Coronary artery (tissue), 2 donors: ENCODE measurements at regions not wholly inside any gene's neighbourhood (a gene's known extent, or its start where the extent isn't known, plus 50 kb on each side); places are given as distances from the start of the nearest gene placed in this dataset.

Experiments used
- DNase-seq: peaks from one replicate; pipeline ENCODE4 v3.0.0-alpha.2; 2017; ENCODE audit warnings: low spot score
- H3K27ac ChIP-seq, 2 donors: fragments of 200-600 bp; sonication (generic); one replicate each; pipeline ENCODE4 v1.5.1; 2016 to 2019
- H3K4me3 ChIP-seq: fragments of 200-600 bp; sonication (generic); 2 replicates; pipeline ENCODE4 v1.5.1; 2016; ENCODE audit warnings: mild to moderate bottlenecking, moderate library complexity
- CTCF ChIP-seq: fragments of 200-600 bp; sonication (generic); IDR thresholded peaks from one replicate; pipeline ENCODE4 v1.5.1; 2019; ENCODE audit warnings: antibody characterized with exemption

DNA sequence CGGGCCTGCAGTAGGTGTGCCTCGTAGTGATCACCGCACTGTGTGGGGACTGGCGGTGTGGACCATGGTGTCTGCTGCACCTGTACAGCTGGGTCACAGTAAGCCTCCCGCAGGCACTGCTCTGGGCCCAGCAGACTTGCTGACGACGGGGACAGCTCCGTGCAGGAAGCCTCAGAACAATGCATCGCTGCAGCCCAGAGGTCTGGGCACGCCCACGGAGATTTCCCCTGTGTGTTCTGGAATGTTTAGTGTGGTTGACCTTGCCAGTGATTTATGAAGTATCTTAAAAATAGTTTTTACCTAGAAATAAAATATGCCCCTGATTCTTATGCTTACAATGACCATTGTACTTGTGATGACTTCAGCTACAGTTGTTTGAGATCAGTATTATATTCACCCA lies 59.1 kb upstream of the ZNF32 start:
- Histone ChIP-seq H3K4me3 (no peak overlapping the region), H3K27ac (no peak overlapping the region)
- DNase-seq = no peak
- TF ChIP-seq CTCF = no peak

GRCh38 chr10:43706166-43706565 lies 57.5 kb upstream of the ZNF32 start:
- no peak for TF ChIP-seq CTCF
- no peak for DNase-seq
- H3K4me3 ChIP-seq = no peak overlapping the region
- no peak overlapping the region for H3K27ac ChIP-seq

- no peak for DNase-seq
- TF ChIP-seq CTCF = no peak
- no peak overlapping the region for H3K27ac ChIP-seq
- no peak overlapping the region for H3K4me3 ChIP-seq
Measured at GRCh38 chr10:43703286-43703685, 54.6 kb upstream of the ZNF32 start.

- no peak for DNase-seq
- TF ChIP-seq CTCF = no peak
- Histone ChIP-seq H3K27ac (no peak overlapping the region), H3K4me3 (no peak overlapping the region)
Measured at GRCh38 chr10:43702936-43703281, 54.2 kb upstream of the ZNF32 start.

DNA sequence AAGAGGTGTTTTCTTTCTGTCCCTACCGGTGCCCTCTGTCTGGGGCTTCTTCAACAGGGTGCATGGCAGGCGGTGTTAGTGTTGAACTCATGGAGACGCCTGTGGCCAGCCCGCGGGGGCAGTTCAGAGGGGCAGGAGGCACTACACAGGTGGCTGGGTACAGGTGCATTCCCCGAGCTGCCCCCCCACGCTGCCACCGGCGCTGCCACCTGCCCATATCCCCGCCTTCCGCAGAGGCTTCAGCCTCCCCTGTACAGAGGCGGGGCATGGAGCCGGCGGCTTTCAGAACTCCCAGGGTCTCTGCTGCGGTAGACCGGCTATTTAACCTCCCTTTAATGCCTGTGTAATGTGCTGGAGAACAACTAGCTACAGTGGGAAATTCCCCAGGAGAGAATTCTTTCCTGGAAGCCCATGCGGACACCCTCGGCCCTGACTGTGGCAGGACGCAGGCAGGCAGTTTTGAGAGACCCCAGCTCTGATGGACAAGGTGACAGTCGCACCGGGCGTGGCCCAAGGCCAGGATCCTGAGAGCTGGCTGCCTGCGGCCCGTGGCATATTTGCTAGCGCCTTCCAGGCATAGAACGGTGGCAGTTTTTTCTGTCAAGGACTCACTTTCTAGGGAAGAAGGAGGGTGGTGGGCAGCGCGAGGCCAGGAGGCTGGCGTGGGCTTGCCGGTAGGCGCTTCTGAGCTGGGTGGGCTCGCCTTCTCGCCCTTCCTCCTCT lies 53.7 kb upstream of the ZNF32 start:
- Histone ChIP-seq H3K4me3 (no peak overlapping the region), H3K27ac (no peak overlapping the region)
- no peak for TF ChIP-seq CTCF
- no peak for DNase-seq

GRCh38 chr10:43701295-43701694 lies 52.6 kb upstream of the ZNF32 start:
- H3K27ac ChIP-seq = no peak overlapping the region
- DNase-seq = no peak
- TF ChIP-seq CTCF = no peak
- H3K4me3 ChIP-seq = no peak overlapping the region

DNA sequence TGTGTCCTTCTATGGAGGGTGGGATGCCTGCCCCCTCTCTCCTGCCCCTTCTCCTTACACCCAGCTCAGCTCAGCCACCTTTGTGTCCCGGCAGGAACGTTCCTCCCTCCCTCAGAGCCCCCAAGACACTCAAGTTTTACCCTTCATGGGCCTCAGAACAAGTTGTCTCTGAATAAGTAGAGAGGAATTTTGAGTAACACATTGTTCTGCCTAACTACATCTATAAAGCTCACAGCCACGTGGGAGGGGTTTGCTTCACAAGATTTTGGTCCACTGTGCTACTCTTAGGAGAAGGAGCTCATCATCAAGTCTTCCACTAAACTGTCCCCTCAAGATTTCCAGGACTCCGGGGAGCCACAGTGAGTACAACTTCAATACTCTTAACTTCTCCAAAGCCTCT lies 51.6 kb upstream of the ZNF32 start:
- Histone ChIP-seq H3K4me3 (no peak overlapping the region), H3K27ac (no peak overlapping the region)
- TF ChIP-seq CTCF = no peak
- DNase-seq = no peak
